Esophagus (tissue), 2 donors: ENCODE measurements at regions not wholly inside any gene's neighbourhood (a gene's known extent, or its start where the extent isn't known, plus 50 kb on each side); places are given as distances from the start of the nearest gene placed in this dataset.

Experiments
- H3K27ac ChIP-seq, 2 donors: one replicate each; pipeline ENCODE4 v1.5.1; 2013; ENCODE audit warnings: low read depth in 2 of 2, mild to moderate bottlenecking in 2 of 2, inconsistent platforms in 1 of 2, low read length in 1 of 2, moderate library complexity in 1 of 2
- H3K27me3 ChIP-seq, 2 donors: one replicate each; pipeline ENCODE4 v1.6.1; 2013; ENCODE audit warnings: low read length in 2 of 2, control low read depth in 1 of 2, mild to moderate bottlenecking in 1 of 2; ENCODE audit not compliant: insufficient read depth in 2 of 2, control insufficient read depth in 1 of 2
- H3K36me3 ChIP-seq, 2 donors: one replicate each; pipeline ENCODE4 v1.6.1; 2013; ENCODE audit warnings: low read length in 1 of 2; ENCODE audit not compliant: control insufficient read depth in 2 of 2, insufficient read depth in 2 of 2
- H3K4me1 ChIP-seq, 2 donors: one replicate each; pipeline ENCODE4 v1.6.1; 2013; ENCODE audit warnings: low read length in 1 of 2; ENCODE audit not compliant: control insufficient read depth in 2 of 2, insufficient read depth in 2 of 2
- H3K4me3 ChIP-seq, 2 donors: one replicate each; pipeline ENCODE4 v1.5.1; 2013; ENCODE audit warnings: low read length in 2 of 2, mild to moderate bottlenecking in 2 of 2, low read depth in 1 of 2, moderate library complexity in 1 of 2
- H3K9me3 ChIP-seq, 2 donors: one replicate each; pipeline ENCODE4 v1.6.1; 2013; ENCODE audit warnings: mild to moderate bottlenecking in 2 of 2, low read depth in 1 of 2, low read length in 1 of 2, moderate library complexity in 1 of 2; ENCODE audit not compliant: control insufficient read depth in 2 of 2, insufficient read depth in 1 of 2
- WGBS, 2 donors: extraction: QIAGEN DNeasy Blood & Tissue Kit; methylation state at CpG; one replicate each; pipeline ENCODE4 v1.1.7; 2013; 5-methylcytosine and 5-hydroxymethylcytosine counted together
- donor health status: healthy with polysubstance abuse.
- donor health status: Bipolar disorder and iron deficiency.

GRCh38 chr17:53353919-53354351 is 468.8 kb upstream of the KIF2B start:
- 28 to 29% methylated on average over 3 of the region's 3 CpGs for WGBS, 2 donors
- Histone ChIP-seq H3K27ac (no peak overlapping the region), H3K36me3 (no peaks in the 10 kb centered on the region), H3K27me3 (no peaks in the 10 kb centered on the region), H3K4me3 (no peak overlapping the region), H3K9me3 (no peaks in the 10 kb centered on the region), H3K4me1 (no peaks in the 10 kb centered on the region)

GRCh38 chr17:53344778-53345177 is 477.9 kb upstream of the KIF2B start:
- 82 to 92% methylated on average over 1 of the region's 1 CpG for WGBS, 2 donors
- Histone ChIP-seq H3K4me1 (no peaks in the 10 kb centered on the region), H3K4me3 (no peak overlapping the region), H3K36me3 (no peaks in the 10 kb centered on the region), H3K27ac (no peak overlapping the region), H3K27me3 (no peaks in the 10 kb centered on the region), H3K9me3 (no peaks in the 10 kb centered on the region)

GRCh38 chr17:53336281-53336680 is 486.4 kb upstream of the KIF2B start:
- H3K36me3 ChIP-seq = no peaks in the 10 kb centered on the region
- peaks cover 0 to 4% of the 10 kb centered on the region in 2 donors for H3K9me3 ChIP-seq
- no peaks in the 10 kb centered on the region for H3K4me1 ChIP-seq
- no peak overlapping the region for H3K27ac ChIP-seq
- 38 to 59% methylated on average over 4 of the region's 4 CpGs for WGBS, 2 donors
- no peaks in the 10 kb centered on the region for H3K27me3 ChIP-seq
- no peak overlapping the region for H3K4me3 ChIP-seq

- 83 to 90% methylated on average over 1 of the region's 1 CpG for WGBS, 2 donors
- Histone ChIP-seq H3K27me3 (no peaks in the 10 kb centered on the region), H3K9me3 (peaks cover 0 to 4% of the 10 kb centered on the region in 2 donors), H3K36me3 (no peaks in the 10 kb centered on the region), H3K27ac (no peak overlapping the region), H3K4me1 (no peaks in the 10 kb centered on the region), H3K4me3 (no peak overlapping the region)
Measured at GRCh38 chr17:53335443-53335842, 487.3 kb upstream of the KIF2B start.

- H3K36me3 ChIP-seq = no peaks in the 10 kb centered on the region
- H3K27ac ChIP-seq = no peak overlapping the region
- no peaks in the 10 kb centered on the region for H3K4me1 ChIP-seq
- H3K4me3 ChIP-seq = no peak overlapping the region
- WGBS, 2 donors = 86 to 91% methylated on average over 2 of the region's 2 CpGs
- H3K9me3 ChIP-seq = no peaks in the 10 kb centered on the region
- H3K27me3 ChIP-seq = no peaks in the 10 kb centered on the region
Measured at GRCh38 chr17:53330756-53331155, 492.0 kb upstream of the KIF2B start.

GRCh38 chr17:53321651-53322050 is 501.1 kb upstream of the KIF2B start:
- H3K36me3 ChIP-seq = no peaks in the 10 kb centered on the region
- H3K27me3 ChIP-seq = no peaks in the 10 kb centered on the region
- H3K27ac ChIP-seq = no peak overlapping the region
- no peaks in the 10 kb centered on the region for H3K4me1 ChIP-seq
- H3K9me3 ChIP-seq = no peaks in the 10 kb centered on the region
- no peak overlapping the region for H3K4me3 ChIP-seq
- WGBS, 2 donors = 59 to 64% methylated on average over 2 of the region's 2 CpGs

- Histone ChIP-seq H3K9me3 (no peaks in the 10 kb centered on the region), H3K4me3 (no peak overlapping the region), H3K36me3 (no peaks in the 10 kb centered on the region), H3K27ac (no peak overlapping the region), H3K4me1 (no peaks in the 10 kb centered on the region), H3K27me3 (no peaks in the 10 kb centered on the region)
- WGBS, 2 donors = 84 to 89% methylated on average over 3 of the region's 3 CpGs
Measured at GRCh38 chr17:53319947-53320346, 502.8 kb upstream of the KIF2B start.

- H3K9me3 ChIP-seq = no peaks in the 10 kb centered on the region
- H3K4me3 ChIP-seq = no peak overlapping the region
- no peaks in the 10 kb centered on the region for H3K36me3 ChIP-seq
- no peaks in the 10 kb centered on the region for H3K4me1 ChIP-seq
- WGBS, 2 donors = 69 to 77% methylated on average over 1 of the region's 1 CpG
- H3K27me3 ChIP-seq = no peaks in the 10 kb centered on the region
- H3K27ac ChIP-seq = no peak overlapping the region
Measured at GRCh38 chr17:53316988-53317387, 505.7 kb upstream of the KIF2B start.

GRCh38 chr17:53316073-53316472 is 506.7 kb upstream of the KIF2B start:
- Histone ChIP-seq H3K27ac (no peak overlapping the region), H3K9me3 (no peaks in the 10 kb centered on the region)
- 87% methylated on average over 5 of the region's 5 CpGs for WGBS, 2 donors

GRCh38 chr17:53314521-53314920 is 508.2 kb upstream of the KIF2B start:
- H3K36me3 ChIP-seq = no peaks in the 10 kb centered on the region
- H3K9me3 ChIP-seq = no peaks in the 10 kb centered on the region
- no peaks in the 10 kb centered on the region for H3K27me3 ChIP-seq
- H3K4me3 ChIP-seq = no peak overlapping the region
- H3K4me1 ChIP-seq = no peaks in the 10 kb centered on the region
- no peak overlapping the region for H3K27ac ChIP-seq
- 72 to 80% methylated on average over 3 of the region's 3 CpGs for WGBS, 2 donors

More at GRCh38 chr17:53316073-53316472, 506.7 kb upstream of the KIF2B start:
- H3K27me3 ChIP-seq = no peaks in the 10 kb centered on the region
- no peaks in the 10 kb centered on the region for H3K36me3 ChIP-seq
- H3K4me1 ChIP-seq = no peaks in the 10 kb centered on the region
- H3K4me3 ChIP-seq = no peak overlapping the region
